ENCODE measurements at regions not wholly inside any gene's neighbourhood (a gene's known extent, or its start where the extent isn't known, plus 50 kb on each side); places are given as distances from the start of the nearest gene placed in this dataset.

- TF ChIP-seq BRCA1 (IDR thresholded peaks at IDR 0.05; ENCODE audit: low read depth, low read length), result no peak
- TF ChIP-seq E2F6 (IDR thresholded peaks at IDR 0.05), result no peak
Observed at GRCh38 chr11:95522874-95523273, 266.7 kb downstream of the FAM76B start (continued).
